Fibroblast of lung (primary cell): ENCODE measurements at regions not wholly inside any gene's neighbourhood (a gene's known extent, or its start where the extent isn't known, plus 50 kb on each side); places are given as distances from the start of the nearest gene placed in this dataset.
A peak's percentile ranks its signal among the peaks of the same experiment; 100 is the strongest.

Source experiments
- DNase-seq, 2 donors: peaks; one replicate each; pipeline versions ENCODE4 v3.0.0 to v3.0.0-alpha.2; 2010; ENCODE audit warnings: low read depth in 2 of 2
- H2AFZ ChIP-seq: 2 replicates; pipeline ENCODE4 v1.5.1; 2012; ENCODE audit warnings: low read length, control low read depth, inconsistent platforms
- H3K27ac ChIP-seq: 2 replicates; pipeline ENCODE4 v1.5.1; 2011; ENCODE audit warnings: low read length, control low read depth; ENCODE audit not compliant: insufficient read depth
- H3K27me3 ChIP-seq: 2 replicates; pipeline ENCODE4 v1.5.1; 2011; ENCODE audit warnings: mild to moderate bottlenecking, low read length; ENCODE audit not compliant: control insufficient read depth, insufficient read depth
- H3K36me3 ChIP-seq: 2 replicates; pipeline ENCODE4 v1.5.1; 2011; ENCODE audit warnings: low read length; ENCODE audit not compliant: control insufficient read depth, insufficient read depth
- H3K4me1 ChIP-seq: 2 replicates; pipeline ENCODE4 v1.5.1; 2011; ENCODE audit warnings: low read length; ENCODE audit not compliant: control insufficient read depth, insufficient read depth; ENCODE audit errors: extremely low read depth
- H3K4me2 ChIP-seq: 2 replicates; pipeline ENCODE4 v1.5.1; 2011; ENCODE audit warnings: low read length, control low read depth; ENCODE audit not compliant: insufficient read depth; ENCODE audit errors: extremely low read depth
- H3K4me3 ChIP-seq, 4 experiments: fragments of 200-600 bp in 1 of 4; sonication (generic) in 1 of 4; replicated peaks in 1 of 4; 2 replicates each; pipeline ENCODE4 v1.5.1; 2011 to 2016; ENCODE audit warnings: low read length in 4 of 4, low read depth in 3 of 4, mild to moderate bottlenecking in 3 of 4, control low read depth in 2 of 4, inconsistent platforms in 1 of 4, mixed read lengths in 1 of 4; ENCODE audit not compliant: insufficient read depth in 1 of 4; ENCODE audit errors: control extremely low read depth in 1 of 4
- H3K79me2 ChIP-seq: 2 replicates; pipeline ENCODE4 v1.5.1; 2012; ENCODE audit warnings: mild to moderate bottlenecking, low read length, inconsistent platforms; ENCODE audit not compliant: control insufficient read depth, insufficient read depth
- H3K9ac ChIP-seq: 2 replicates; pipeline ENCODE4 v1.5.1; 2011; ENCODE audit warnings: mild to moderate bottlenecking, low read length, control low read depth; ENCODE audit not compliant: insufficient read depth
- H3K9me3 ChIP-seq: 2 replicates; pipeline ENCODE4 v1.5.1; 2012; ENCODE audit warnings: low read depth, low read length; ENCODE audit not compliant: control insufficient read depth, insufficient read depth
- H4K20me1 ChIP-seq: 2 replicates; pipeline ENCODE4 v1.5.1; 2011; ENCODE audit warnings: low read length; ENCODE audit not compliant: control insufficient read depth, insufficient read depth; ENCODE audit errors: extremely low read depth
- EZH2 ChIP-seq: IDR thresholded peaks from 2 replicates; pipeline ENCODE4 v1.5.1; 2012; ENCODE audit warnings: low read length, control low read depth, mild to moderate bottlenecking; ENCODE audit errors: missing control alignments
- TF ChIP-seq, protein P1 (sequence below), 2 donors: IDR thresholded peaks in 1 of 2; conservative IDR thresholded peaks in 1 of 2; 1 replicate in 1 of 2; 2 replicates in 1 of 2; pipeline ENCODE4 v1.5.1; 2011 to 2012; ENCODE audit warnings: low read length in 2 of 2, control low read depth in 1 of 2, inconsistent platforms in 1 of 2, low read depth in 1 of 2, mild to moderate bottlenecking in 1 of 2

GRCh38 chr4:38281371-38282071 lies 321.3 kb downstream of the PTTG2 start:
- Histone ChIP-seq H3K9me3 (no peaks in the 10 kb centered on the region), H3K9ac (no peak overlapping the region), H3K27ac (no peak overlapping the region), H3K27me3 (peaks cover 3% of the 10 kb centered on the region), H3K79me2 (no peaks in the 10 kb centered on the region), H3K4me1 (no peaks in the 10 kb centered on the region), H3K4me3 (no peak overlapping the region), H2AFZ (no peak overlapping the region), H4K20me1 (no peaks in the 10 kb centered on the region), H3K4me2 (no peak overlapping the region), H3K36me3 (no peaks in the 10 kb centered on the region)
- peak; percentile 63 to 64 for DNase-seq
- TF ChIP-seq, protein P1, sequence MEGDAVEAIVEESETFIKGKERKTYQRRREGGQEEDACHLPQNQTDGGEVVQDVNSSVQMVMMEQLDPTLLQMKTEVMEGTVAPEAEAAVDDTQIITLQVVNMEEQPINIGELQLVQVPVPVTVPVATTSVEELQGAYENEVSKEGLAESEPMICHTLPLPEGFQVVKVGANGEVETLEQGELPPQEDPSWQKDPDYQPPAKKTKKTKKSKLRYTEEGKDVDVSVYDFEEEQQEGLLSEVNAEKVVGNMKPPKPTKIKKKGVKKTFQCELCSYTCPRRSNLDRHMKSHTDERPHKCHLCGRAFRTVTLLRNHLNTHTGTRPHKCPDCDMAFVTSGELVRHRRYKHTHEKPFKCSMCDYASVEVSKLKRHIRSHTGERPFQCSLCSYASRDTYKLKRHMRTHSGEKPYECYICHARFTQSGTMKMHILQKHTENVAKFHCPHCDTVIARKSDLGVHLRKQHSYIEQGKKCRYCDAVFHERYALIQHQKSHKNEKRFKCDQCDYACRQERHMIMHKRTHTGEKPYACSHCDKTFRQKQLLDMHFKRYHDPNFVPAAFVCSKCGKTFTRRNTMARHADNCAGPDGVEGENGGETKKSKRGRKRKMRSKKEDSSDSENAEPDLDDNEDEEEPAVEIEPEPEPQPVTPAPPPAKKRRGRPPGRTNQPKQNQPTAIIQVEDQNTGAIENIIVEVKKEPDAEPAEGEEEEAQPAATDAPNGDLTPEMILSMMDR (conservative IDR thresholded peaks at IDR 0.05 in 1 of 2, IDR thresholded peaks at IDR 0.05 in 1 of 2; ENCODE audit: low read depth in 1 of 2, low read length in 2 of 2) = no peak
- no peak for TF ChIP-seq EZH2

GRCh38 chr4:38283724-38284123 lies 323.5 kb downstream of the PTTG2 start:
- Histone ChIP-seq H3K27ac (no peak overlapping the region), H3K79me2 (no peaks in the 10 kb centered on the region), H3K9ac (no peak overlapping the region), H3K27me3 (peaks cover 3% of the 10 kb centered on the region), H3K9me3 (no peaks in the 10 kb centered on the region), H2AFZ (no peak overlapping the region), H3K4me3 (no peak overlapping the region), H3K4me1 (no peaks in the 10 kb centered on the region), H4K20me1 (no peaks in the 10 kb centered on the region), H3K36me3 (no peaks in the 10 kb centered on the region), H3K4me2 (no peak overlapping the region)
- no peak for TF ChIP-seq EZH2
- TF ChIP-seq, protein P1 (conservative IDR thresholded peaks at IDR 0.05 in 1 of 2, IDR thresholded peaks at IDR 0.05 in 1 of 2; ENCODE audit: low read depth in 1 of 2, low read length in 2 of 2) = no peak
- DNase-seq = no peak

DNA sequence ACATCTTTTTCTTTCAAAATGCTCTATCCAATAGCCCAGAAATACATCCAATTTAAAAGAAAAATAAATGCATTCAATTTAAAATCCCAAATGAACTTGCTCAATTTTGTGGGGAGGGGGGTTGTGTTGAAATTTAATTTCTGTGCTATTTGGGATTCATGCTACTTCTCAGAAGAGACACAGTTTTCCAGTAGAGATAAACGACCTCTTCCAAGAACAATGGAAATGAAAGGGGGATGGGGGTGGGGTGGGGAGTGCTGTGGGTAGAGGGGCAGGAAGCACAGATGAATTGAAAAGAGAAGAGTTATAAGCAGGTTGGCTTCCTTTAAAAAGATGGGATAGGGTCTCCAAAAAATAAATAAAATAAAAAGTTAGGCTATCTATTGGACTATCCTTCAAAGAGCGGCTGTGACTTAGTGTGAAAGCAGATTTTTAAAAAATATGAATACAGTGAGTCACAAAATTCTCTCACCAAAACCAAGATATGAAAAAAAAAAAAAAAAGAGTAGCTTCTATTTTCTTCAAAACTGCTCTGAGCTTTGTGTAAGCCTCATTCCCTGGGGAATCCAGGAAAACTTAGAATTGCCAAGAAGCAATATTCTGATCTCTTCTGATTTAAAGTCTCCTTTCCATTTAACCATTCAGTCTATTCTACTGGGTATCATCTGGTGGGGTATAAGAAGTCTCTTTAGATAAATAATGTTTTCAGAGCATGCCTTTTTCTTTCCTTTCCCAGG lies 324.3 kb downstream of the PTTG2 start:
- Histone ChIP-seq H3K9ac (no peak overlapping the region), H3K27ac (no peak overlapping the region), H3K36me3 (no peaks in the 10 kb centered on the region), H2AFZ (no peak overlapping the region), H3K4me3 (no peak overlapping the region), H3K4me2 (no peak overlapping the region), H3K4me1 (no peaks in the 10 kb centered on the region), H3K27me3 (peaks cover 3% of the 10 kb centered on the region), H3K9me3 (no peaks in the 10 kb centered on the region), H4K20me1 (no peaks in the 10 kb centered on the region), H3K79me2 (no peaks in the 10 kb centered on the region)
- DNase-seq = peak; percentile 11 to 12
- TF ChIP-seq EZH2 = no peak
- TF ChIP-seq, protein P1 (conservative IDR thresholded peaks at IDR 0.05 in 1 of 2, IDR thresholded peaks at IDR 0.05 in 1 of 2; ENCODE audit: low read depth in 1 of 2, low read length in 2 of 2) = no peak
